Vagina (tissue), 2 donors: ENCODE measurements at regions not wholly inside any gene's neighbourhood (a gene's known extent, or its start where the extent isn't known, plus 50 kb on each side); places are given as distances from the start of the nearest gene placed in this dataset.

Experiments
- DNase-seq, 2 donors: peaks; one replicate each; pipeline ENCODE4 v3.0.0-alpha.2; 2017; ENCODE audit errors: extremely low spot score in 2 of 2
- H3K27ac ChIP-seq: fragments of 200-600 bp; sonication (generic); one replicate; pipeline ENCODE4 v1.5.1; 2019
- H3K27me3 ChIP-seq: fragments of 200-600 bp; sonication (generic); one replicate; pipeline ENCODE4 v1.5.1; 2019
- H3K36me3 ChIP-seq, 2 donors: fragments of 200-600 bp; sonication (generic); one replicate each; pipeline ENCODE4 v1.5.1; 2017 to 2019
- H3K4me1 ChIP-seq: fragments of 200-600 bp; sonication (generic); one replicate; pipeline ENCODE4 v1.5.1; 2019
- H3K4me3 ChIP-seq, 2 donors: fragments of 200-600 bp; sonication (generic); 1 replicate in 1 of 2; 2 replicates in 1 of 2; pipeline ENCODE4 v1.5.1; 2016 to 2019
- H3K9me3 ChIP-seq: fragments of 200-600 bp; sonication (generic); one replicate; pipeline ENCODE4 v1.5.1; 2019
- CTCF ChIP-seq, 3 experiments: fragments of 450-650 bp in 2 of 3; fragments of 200-600 bp in 1 of 3; sonication (generic) in 1 of 3; IDR thresholded peaks; one replicate each; pipeline ENCODE4 v1.5.1; 2017 to 2019; ENCODE audit warnings: antibody characterized with exemption in 3 of 3, mild to moderate bottlenecking in 2 of 3, moderate library complexity in 2 of 3
- POLR2A ChIP-seq, 2 donors: fragments of 450-650 bp; IDR thresholded peaks; one replicate each; pipeline ENCODE4 v1.6.1; 2017; ENCODE audit warnings: antibody characterized with exemption in 2 of 2, mild to moderate bottlenecking in 2 of 2, moderate library complexity in 2 of 2
- POLR2AphosphoS5 ChIP-seq, 2 donors: sonication (generic); formaldehyde crosslinking; IDR thresholded peaks; one replicate each; pipeline ENCODE4 v1.9.0; 2017; ENCODE audit warnings: antibody characterized with exemption in 2 of 2, mild to moderate bottlenecking in 2 of 2, low read depth in 1 of 2; ENCODE audit not compliant: insufficient read depth in 1 of 2
- intact Hi-C: fragments of 100-400 bp; cut with DNase I; formaldehyde crosslinking; loops from one replicate; pipeline ENCODE4 v1.15.1; 2023

- no peaks in the 10 kb centered on the region for H3K4me1 ChIP-seq
- H3K9me3 ChIP-seq: no peaks in the 10 kb centered on the region
- no peak overlapping the region for H3K27ac ChIP-seq
- DNase-seq: no peak
- H3K27me3 ChIP-seq: no peaks in the 10 kb centered on the region
- no peaks in the 10 kb centered on the region for H3K36me3 ChIP-seq
- no peak overlapping the region for H3K4me3 ChIP-seq
- intact Hi-C loops: no loop called here
- TF ChIP-seq CTCF (IDR thresholded peaks at IDR 0.05) (no peak), POLR2A (IDR thresholded peaks at IDR 0.05) (no peak), POLR2AphosphoS5 (IDR thresholded peaks at IDR 0.05; ENCODE audit: insufficient read depth in 1 of 2, low read depth in 1 of 2) (no peak)
These were observed 58.7 kb upstream of the FCN1 start for GRCh38 chr9:134976403-134976802.

- H3K9me3 ChIP-seq: no peaks in the 10 kb centered on the region
- H3K4me3 ChIP-seq: no peak overlapping the region
- no peak for DNase-seq
- no peaks in the 10 kb centered on the region for H3K27me3 ChIP-seq
- no peaks in the 10 kb centered on the region for H3K4me1 ChIP-seq
- intact Hi-C loops: no loop called here
- H3K36me3 ChIP-seq: no peaks in the 10 kb centered on the region
- TF ChIP-seq CTCF (IDR thresholded peaks at IDR 0.05) (no peak), POLR2AphosphoS5 (IDR thresholded peaks at IDR 0.05; ENCODE audit: insufficient read depth in 1 of 2, low read depth in 1 of 2) (no peak), POLR2A (IDR thresholded peaks at IDR 0.05) (no peak)
- H3K27ac ChIP-seq: no peak overlapping the region
These were observed 60.6 kb upstream of the FCN1 start for GRCh38 chr9:134978272-134978671.

- no peak for TF ChIP-seq CTCF (IDR thresholded peaks at IDR 0.05)
- no peak for TF ChIP-seq POLR2A (IDR thresholded peaks at IDR 0.05)
- TF ChIP-seq POLR2AphosphoS5 (IDR thresholded peaks at IDR 0.05; ENCODE audit: insufficient read depth in 1 of 2, low read depth in 1 of 2): no peak
- no peaks in the 10 kb centered on the region for H3K27me3 ChIP-seq
- no peaks in the 10 kb centered on the region for H3K36me3 ChIP-seq
- no peaks in the 10 kb centered on the region for H3K9me3 ChIP-seq
- no peak for DNase-seq
- no peak overlapping the region for H3K4me3 ChIP-seq
- intact Hi-C loops: no loop called here
- H3K4me1 ChIP-seq: no peaks in the 10 kb centered on the region
- no peak overlapping the region for H3K27ac ChIP-seq
These were observed 62.8 kb upstream of the FCN1 start for GRCh38 chr9:134980516-134980915.

- Histone ChIP-seq H3K36me3 (no peaks in the 10 kb centered on the region), H3K4me1 (no peaks in the 10 kb centered on the region), H3K4me3 (no peak overlapping the region), H3K27me3 (no peaks in the 10 kb centered on the region), H3K9me3 (no peaks in the 10 kb centered on the region), H3K27ac (no peak overlapping the region)
- DNase-seq: no peak
- TF ChIP-seq CTCF (IDR thresholded peaks at IDR 0.05) (no peak), POLR2AphosphoS5 (IDR thresholded peaks at IDR 0.05; ENCODE audit: insufficient read depth in 1 of 2, low read depth in 1 of 2) (no peak), POLR2A (IDR thresholded peaks at IDR 0.05) (no peak)
- intact Hi-C loops: no loop called here
These were observed 63.3 kb upstream of the FCN1 start for GRCh38 chr9:134980991-134981390.

- no peaks in the 10 kb centered on the region for H3K36me3 ChIP-seq
- no peak overlapping the region for H3K4me3 ChIP-seq
- DNase-seq: no peak
- intact Hi-C loops: no loop called here
- no peaks in the 10 kb centered on the region for H3K9me3 ChIP-seq
- H3K27ac ChIP-seq: no peak overlapping the region
- no peaks in the 10 kb centered on the region for H3K27me3 ChIP-seq
- no peak for TF ChIP-seq POLR2A (IDR thresholded peaks at IDR 0.05)
- no peak for TF ChIP-seq POLR2AphosphoS5 (IDR thresholded peaks at IDR 0.05; ENCODE audit: insufficient read depth in 1 of 2, low read depth in 1 of 2)
- no peak for TF ChIP-seq CTCF (IDR thresholded peaks at IDR 0.05)
- no peaks in the 10 kb centered on the region for H3K4me1 ChIP-seq
These were observed 64.1 kb upstream of the FCN1 start for GRCh38 chr9:134981829-134982228.
